HG02840 (cell line): ENCODE measurements at regions not wholly inside any gene's neighbourhood (a gene's known extent, or its start where the extent isn't known, plus 50 kb on each side); places are given as distances from the start of the nearest gene placed in this dataset.
"Not testable (repeated sequence)": the region's sequence is repeated elsewhere in the genome, so short reads cannot be mapped to it uniquely, and the experiment has no call there.

Experiments used
- ATAC-seq: cut with Tn5 transposase; IDR thresholded peaks from one replicate; pipeline ENCODE4 v1.9.1; 2021; ENCODE audit warnings: mild to moderate bottlenecking, moderate library complexity, moderate number of reproducible peaks; ENCODE audit not compliant: unreplicated experiment, low FRiP score

DNA sequence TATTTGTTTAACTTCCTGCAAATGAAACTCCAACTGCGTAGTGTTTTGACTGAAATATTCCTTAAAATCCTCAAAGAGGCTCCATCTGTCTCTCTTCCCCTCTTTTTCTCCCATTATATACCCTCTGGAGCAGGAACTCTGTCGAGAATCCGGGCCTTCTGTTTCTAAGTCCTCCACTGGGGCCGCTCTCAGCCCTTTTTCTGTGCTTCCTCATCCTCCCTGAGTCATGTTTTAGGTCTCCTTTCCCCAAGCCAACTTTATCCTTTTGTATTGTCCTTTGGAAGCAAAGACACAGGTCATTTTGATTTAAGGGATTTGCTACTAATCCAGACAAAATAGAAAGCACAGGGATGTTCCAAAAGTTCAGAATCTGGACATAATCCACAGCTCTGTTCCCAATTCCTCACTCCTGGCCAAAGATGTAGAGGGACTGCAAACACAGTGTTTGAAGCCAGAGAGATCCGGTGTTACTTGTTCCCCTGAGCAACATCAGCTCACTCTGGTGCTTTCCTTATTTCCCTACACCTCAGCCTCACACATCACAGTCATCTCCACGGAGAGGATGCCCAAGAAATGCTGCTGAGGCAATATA, 131.0 kb upstream of the KLF3 start:
- ATAC-seq = no peak

DNA sequence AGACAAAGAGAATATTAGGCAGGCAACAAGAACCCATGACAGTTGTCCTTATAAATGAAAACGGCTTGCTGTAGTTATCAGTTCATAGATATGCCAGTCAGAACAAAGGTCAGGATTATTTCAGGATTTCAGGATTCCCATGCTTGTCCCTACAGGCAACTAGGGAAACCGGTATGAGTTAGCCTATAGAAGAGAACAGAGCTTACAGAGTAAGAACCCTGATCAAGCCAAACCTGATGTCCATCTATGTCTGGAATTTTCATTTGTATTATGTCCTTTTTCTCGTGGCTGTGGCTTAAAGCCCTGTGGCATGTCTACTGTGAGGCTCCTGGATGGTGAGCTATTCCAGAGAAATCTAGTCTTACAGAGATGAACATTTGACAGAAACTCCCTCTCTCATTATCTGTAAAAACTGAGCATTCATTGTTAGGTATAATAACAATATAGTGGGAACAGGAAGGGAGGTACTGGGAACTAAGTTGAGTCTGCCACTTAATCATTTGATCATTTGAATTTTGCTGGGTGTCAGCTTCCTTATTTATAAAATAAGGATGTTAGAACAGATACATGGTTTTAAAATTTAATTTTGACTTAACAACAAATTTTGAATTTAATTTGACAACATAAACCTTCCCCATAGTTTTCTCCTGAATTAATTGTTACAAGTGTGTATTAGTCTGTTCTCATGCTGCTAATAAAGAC, 129.5 kb upstream of the KLF3 start:
- no peak for ATAC-seq

DNA sequence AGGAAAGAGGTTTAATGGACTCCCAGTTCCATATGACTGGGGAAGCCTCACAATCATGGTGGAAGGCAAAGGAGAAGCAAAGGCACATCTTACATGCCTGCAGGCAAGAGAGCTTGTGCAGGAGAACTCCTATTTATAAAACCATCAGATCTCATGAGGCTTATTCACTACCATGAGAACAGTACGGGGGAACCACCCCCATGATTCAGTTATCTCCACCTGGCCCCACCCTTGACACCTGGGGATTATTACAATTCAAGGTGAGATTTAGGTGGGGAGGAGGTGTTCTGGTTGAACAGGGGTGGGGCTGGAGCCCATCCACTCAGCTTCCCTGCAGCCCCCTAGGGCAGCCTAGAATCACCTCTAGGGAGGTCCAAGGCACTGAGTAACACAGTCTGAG, 128.9 kb upstream of the KLF3 start:
- ATAC-seq = not testable (repeated sequence)

DNA sequence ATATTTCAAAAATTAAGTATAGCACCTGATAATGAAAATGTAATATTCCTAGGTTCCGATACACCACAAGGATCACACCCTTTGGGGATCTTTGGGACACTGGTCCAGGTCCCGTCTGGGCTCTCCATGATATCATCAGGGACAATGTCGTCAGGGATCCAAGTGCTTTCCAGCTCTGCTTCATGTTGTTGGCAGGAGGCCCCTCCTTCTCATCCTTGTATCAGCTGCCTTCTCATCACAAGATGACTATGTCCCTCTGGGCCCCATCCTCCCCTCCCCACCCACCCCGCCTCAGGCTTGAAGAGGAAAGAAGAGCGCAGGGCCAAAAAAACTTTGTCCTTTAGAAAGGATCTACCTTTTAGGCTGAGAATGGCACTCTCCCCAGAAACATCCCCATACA, 128.3 kb upstream of the KLF3 start:
- no peak for ATAC-seq

DNA sequence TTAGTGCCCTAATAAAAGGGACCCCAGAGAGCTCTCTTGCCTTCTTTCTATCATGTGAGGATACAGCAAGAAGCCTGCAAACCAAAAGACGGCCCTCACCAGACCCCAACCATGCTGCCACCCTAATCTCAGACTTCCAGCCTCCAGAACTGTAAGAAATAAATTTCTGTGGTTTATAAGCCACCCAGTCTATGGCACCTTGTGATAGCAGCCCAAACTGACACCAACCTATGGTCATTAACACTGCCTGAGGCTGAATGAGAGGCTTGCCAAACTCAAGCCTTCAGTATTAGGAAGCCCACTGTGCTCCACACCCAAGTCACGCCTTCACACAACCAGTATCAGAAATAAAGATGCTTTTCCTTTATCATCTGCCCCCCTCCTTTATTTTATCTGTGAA, 127.3 kb upstream of the KLF3 start:
- no peak for ATAC-seq

DNA sequence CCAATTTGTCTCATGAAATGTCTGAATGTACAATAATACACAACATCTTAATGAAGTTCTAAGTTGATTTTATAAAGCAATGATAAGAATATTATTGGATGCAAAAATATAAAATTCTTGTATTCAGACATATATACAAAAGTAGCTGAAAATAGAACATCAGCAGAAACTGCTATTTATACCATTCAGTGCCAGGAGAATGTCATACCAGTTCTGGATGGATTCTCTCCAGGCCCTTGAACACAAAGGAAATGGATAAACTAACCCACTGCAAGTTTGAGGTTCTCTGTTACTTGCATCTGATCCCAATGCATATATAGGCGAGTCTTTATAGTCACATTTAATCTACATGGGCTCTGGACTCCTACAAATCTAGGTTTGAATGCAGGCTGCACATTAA, 126.3 kb upstream of the KLF3 start:
- no peak for ATAC-seq

DNA sequence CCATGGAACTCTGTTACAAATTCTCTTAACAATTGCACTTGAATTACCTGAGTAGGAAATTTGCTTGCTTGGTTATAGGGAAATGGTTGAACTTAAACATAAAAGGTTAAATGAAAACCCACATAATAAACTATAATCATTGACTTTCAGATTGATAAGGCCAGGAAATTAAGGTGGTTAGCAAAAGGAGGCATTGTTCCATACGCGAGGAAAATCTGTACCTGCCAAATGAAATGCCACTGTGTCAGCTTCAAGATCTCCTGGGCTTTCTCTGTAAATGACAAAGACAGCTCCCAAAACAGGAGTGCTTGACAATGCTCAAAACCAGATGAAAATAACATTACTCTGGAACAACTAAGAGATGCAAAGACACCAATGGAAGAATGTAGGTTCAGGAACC, 125.5 kb upstream of the KLF3 start:
- no peak for ATAC-seq

DNA sequence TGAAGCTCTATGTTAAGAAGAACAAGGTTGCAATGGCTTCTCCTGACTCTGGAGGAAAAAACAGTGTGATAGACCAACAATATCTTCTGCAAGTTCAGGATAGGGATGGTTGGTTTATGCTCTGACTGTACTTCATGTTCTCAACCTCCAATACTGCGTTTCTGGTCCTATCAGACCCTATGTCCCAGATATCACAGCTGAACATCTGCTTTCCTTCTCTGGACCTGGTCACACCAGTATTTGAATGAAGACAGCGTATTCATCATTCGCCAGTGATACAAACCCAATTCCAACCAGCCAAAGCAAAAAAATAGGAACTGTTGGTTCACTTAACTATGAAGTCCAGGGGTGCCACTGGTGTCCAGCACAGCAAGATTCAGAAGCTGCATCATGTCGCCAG, 124.5 kb upstream of the KLF3 start:
- no peak for ATAC-seq

DNA sequence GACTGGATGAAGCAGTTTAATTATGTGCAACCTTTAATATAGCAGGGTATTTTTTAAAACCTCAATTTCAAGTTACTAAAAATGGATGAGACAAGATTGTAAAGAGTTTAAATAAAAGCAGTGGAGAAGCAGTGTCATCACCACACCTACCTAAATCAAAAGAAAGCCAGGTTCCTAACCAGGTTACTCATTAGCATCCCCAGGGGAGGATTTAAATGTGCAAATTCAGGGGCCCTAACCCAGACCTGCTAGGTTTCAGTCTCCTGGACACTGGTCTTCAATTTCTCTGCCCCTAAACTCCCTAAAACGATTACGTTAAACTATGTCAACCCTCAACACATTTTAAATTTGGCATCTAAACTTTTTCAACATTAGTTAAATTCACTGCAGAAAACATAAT, 116.9 kb upstream of the KLF3 start:
- ATAC-seq = no peak

DNA sequence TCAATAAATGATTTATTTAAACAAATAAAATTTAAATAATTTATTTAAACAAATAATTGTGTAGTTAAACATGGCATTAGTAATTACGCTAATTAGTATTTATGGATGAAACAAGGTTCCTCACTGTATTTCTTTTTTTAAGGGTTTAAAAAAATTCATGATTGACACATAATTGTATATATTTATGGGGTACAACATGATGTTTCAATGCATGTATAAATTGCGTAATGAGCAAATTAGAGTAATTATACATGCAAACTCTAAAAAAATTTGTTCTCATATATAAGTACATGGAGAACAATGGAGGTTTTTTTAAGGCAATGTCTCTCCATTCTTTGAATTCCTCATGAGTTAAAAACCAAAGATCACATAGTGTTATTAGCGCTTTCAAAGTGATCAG, 115.7 kb upstream of the KLF3 start:
- no peak for ATAC-seq

DNA sequence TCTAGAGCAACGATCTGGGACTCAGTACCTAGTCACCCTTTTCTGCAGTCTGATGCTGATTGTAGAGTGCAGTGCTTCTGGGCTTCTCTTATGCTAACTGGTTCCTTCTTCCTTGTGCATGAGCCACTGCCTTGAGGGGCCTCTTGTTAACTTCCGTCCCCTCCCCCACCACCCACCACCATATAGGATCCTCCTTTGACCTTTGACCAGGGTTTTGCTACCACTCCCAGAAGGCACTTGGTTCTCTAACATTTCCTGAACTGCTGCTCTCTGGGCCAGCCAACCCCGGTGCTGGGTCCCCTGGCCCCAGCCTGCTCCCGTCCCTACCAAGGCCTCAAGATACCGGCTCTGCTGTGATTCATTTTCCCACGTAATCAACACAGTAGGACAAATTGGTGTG, 104.6 kb upstream of the KLF3 start:
- ATAC-seq = no peak

DNA sequence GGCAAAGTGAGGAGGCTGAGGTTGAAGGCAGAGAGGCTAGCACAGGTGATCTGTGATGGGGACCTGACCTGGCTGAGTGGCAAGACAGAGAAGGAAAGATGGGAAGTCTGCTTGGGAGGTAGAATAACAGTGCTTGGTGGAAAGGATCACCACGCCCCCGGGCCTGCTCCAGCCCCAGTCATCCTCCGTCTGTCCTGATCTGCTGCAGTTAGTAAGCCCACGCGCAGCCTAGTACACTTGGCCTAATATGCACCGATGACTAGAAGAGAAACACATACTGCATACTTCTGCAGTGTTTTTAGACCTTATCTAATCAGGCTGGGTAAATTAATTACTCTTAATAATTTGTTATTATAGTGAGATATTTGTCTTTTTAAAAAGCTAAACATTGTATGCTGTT, 103.7 kb upstream of the KLF3 start:
- ATAC-seq = no peak

DNA sequence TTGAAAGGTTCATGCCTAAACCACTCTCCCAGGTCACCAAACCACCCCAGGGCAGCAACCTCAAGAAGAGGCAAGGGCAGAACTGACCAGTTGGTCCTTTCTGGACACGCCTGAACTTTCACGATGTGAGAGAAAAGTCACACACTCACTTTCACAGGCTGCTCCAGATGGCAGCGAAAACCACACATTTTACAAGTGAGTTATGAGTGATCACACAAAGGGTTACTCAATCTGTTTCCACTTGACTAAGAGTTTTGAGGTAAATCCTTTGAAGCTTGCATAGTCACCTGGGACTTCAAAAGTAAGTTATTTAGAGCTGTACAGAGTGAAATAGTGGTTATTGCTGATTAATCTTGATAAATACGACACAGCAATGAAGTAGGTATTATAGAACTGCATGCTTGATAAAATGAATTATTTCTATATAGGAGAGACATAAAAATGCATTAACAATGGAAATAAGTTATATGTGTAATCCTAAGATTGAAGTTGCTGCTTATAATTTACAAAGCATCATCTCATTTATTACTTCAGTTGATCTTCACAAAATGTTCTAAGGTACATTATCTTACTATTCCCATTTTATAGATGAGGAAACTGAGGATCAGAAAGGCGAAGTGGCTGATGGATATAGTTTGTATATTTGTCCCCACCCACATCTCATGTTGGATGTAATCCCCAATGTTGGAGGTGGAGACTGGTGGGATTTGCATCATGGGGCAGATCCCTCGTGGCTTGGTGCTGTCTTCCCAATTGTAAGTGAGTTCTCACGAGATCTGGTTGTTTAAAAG, 103.0 kb upstream of the KLF3 start:
- peak; percentile 88 for ATAC-seq

DNA sequence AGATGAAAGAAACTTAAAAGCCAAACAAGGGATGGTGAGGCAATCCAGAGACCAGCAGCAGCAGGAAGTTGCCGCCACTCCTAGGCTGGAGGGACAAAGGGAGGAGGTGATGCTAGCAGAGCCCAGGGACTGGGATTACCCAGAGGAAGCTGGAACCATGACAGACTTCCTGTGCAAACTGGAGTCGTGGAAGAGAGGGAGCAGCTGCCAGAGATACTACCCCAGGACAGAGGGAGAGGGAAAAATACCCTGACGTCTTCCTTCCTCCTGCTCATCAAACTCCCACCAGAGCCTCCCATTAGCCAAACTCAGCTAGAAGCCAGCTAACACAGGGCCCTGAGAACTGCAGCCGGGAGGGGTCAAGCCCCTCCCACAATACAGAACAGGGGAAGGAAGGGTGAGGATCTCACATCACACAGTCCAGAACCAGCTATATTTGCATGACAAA, 101.2 kb upstream of the KLF3 start:
- ATAC-seq = no peak

DNA sequence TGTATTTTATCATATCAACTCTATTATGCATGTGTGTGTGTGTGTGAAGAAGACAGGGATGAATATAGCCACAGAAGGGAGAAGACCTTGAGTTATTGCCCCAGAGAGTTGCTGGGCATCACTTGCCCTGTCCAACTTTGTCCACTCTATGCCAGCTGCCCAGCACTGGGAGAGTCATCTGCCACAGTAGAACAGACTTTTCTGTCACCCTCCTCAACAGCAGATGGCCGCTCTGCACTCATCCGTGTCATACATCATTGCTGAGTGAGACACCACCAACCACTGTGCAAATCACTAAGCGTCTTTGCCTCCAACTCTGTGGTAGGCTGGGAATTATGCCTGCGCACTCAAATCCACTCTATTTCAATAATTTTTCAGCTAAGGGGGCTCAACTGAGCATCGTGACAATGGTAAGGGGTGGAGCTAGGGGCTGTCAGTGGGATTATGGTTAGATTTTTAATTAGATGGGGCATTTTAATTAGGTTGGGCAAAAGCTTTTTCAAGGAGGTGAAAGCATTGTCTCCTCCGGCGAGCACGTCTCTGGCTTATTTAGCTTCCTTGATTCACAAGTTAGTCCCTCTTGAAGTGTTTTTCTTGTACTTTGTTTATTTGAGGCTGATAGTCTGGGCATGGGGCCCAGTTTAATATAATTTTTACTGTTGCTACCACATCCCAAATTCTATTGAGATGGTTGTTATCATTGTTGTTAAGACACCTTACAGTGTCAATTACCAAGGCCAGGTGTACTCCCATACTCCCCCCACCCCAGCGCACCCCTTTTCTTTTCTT, 100.1 kb upstream of the KLF3 start:
- ATAC-seq = no peak

DNA sequence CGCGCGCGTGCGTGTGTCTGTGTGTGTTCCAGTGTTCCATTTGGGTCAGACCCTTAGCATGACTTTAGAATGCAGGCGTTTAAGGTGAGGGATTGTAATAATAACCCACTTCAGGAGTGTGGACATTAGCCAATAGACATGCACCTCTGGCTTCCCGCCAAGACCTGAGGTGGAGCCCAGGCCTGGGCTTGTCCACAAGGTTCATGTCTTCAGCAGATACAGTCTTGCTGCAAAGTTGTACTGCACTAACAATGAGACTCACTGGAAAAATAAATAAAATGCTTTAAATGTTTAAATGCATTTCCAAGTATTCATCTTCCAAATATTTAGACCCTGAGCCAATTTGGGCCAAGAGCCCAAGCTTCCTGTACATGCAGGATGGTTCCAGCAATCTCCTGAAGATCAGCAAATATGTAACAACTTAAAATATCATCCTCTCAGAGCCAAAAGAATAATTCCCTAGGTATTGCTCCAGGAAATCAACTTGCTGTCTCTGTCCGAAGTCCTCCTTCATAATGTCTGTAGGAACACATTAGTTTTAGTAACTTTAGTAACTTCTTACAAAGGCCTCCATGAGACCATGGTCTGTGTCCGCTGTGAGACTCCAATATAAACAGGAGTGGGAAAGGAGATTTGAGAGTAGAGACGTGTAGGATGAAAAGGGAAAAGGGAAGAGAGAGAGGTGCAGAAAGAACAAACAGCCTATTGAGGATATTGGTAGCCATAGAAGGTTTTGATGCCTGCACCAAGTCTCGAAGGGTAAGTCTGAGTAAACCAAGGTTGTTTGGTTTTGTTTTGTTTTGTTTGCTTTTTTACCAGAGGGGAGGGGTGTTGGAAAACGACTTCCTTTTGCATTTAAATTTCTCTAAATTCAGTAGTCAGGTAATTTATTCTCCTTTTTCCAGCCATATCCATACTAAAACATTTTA, 98.5 kb upstream of the KLF3 start:
- no peak for ATAC-seq

DNA sequence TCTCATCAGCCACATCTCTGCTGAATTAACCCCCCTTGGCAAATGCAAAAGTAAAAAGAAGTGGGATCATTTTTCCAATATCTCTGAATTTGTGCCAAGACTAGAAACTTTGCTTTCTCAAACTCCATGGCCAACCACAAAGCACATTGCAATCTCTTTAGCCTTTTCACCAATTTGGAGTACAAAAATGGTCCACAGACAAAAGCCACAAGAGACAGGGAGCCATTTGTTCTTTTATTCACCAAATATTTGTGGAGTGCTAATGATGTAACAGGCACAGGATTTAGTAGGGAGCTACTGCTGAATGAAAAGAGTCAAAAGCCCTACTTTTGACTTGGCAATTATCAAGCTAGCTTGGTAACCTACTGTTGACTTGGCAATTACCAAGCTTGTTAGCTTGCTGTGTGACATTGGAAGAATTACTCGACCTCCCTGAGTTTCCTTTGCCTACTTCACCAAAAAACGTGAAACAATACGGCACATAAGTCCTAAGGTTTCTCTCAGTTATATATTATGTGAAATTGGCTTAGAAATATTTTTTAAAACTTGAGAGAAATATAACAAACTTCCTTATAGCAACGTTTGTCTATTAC, 97.1 kb upstream of the KLF3 start:
- no peak for ATAC-seq

DNA sequence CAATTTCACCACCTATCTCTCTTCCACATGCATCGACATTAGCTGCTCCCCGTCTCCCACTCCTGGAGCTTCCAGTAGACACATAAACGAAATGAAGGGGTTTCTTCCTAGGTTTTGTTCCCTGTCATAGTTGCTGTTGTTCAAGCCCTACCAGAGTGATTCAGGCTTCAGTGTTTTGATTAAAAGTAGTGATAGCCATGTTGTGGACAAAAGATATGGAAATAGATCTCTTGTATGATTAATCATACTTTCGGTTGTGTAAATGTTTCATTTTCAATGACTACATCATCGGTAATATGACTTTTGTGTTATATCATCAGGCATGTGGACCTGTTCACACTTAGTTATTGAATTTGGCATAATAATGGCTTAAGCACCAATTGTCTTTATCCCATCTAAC, 96.5 kb upstream of the KLF3 start:
- ATAC-seq = no peak

DNA sequence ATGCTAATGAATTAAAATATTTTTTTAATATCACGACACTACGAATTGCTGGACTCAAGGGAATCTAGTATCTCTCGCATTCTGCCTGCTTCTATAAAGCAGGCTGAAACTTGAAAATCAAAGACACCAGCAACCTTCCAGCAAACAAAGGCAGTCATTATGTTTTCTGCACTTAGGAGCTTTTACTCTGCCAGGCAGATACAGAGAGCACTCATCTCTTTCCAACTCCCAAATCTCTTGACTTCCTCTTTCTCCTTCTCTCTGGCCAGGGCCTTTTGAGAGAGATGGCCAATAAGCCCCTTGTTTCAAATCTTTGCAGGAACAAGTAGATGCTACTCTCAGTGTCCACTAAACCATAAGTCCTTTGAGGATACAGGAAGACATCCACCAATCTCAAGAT, 95.2 kb upstream of the KLF3 start:
- ATAC-seq = no peak
